ENCODE measurements at regions not wholly inside any gene's neighbourhood (a gene's known extent, or its start where the extent isn't known, plus 50 kb on each side); places are given as distances from the start of the nearest gene placed in this dataset.
"Not testable (repeated sequence)": the region's sequence is repeated elsewhere in the genome, so short reads cannot be mapped to it uniquely, and the experiment has no call there.

DNA sequence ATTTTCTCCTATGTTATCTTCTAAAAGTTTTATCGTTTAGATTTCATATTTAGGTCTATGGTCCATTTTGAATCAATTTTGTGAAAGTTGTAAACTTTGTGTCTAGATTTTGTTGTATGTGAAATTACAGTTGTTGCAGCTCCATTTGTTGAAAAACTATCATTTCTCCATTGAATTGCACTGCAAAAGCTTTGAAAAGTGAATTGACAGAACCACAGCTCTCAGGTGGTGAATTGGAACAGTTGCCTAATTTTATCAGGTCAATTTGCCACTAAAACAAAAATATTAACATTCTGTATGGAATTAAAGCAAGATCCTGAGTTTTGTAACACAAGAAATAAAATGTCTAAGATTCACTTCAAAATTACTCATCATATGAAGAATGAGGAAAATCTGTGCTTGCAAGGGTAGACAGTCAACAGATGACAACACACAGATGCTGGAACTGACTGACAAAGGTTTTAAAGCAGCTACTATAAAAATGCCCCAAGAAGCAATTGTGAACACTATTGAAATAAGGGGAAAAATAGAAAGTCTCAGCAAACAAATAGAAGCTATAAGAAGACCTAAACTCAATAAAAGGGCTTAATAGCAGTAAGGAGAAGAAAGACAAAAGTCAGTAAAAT, 346.7 kb downstream of the PAX1 start:
- no peak for DNase-seq

DNA sequence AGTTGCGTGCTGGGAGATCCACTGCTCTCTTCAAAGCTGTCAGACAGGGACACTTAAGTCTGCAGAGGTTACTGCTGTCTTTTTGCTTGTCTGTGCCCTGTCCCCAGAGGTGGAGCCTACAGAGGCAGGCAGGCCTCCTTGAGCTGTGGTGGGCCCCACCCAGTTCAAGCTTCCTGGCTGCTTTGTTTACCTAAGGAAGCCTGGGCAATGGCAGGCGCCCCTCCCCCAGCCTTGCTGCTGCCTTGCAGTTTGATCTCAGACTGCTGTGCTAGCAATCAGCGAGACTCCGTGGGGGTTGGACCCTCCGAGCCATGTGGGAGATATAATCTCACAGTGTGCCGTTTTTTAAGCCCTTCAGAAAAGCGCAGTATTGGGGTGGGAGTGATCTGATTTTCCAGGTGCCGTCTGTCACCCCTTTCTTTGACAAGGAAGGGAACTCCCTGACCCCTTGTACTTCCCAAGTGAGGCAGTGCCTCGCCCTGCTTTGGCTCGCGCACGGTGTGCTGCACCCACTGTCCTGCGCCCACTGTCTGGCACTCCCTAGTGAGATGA, 340.6 kb downstream of the PAX1 start:
- DNase-seq: not testable (repeated sequence)

GRCh38 chr20:22027423-22027822, 322.0 kb downstream of the PAX1 start:
- DNase-seq: no peak

- no peak for DNase-seq
These were observed 314.7 kb downstream of the PAX1 start for GRCh38 chr20:22020201-22020600.

GRCh38 chr20:22008456-22008855, 303.0 kb downstream of the PAX1 start:
- no peak for DNase-seq

DNA sequence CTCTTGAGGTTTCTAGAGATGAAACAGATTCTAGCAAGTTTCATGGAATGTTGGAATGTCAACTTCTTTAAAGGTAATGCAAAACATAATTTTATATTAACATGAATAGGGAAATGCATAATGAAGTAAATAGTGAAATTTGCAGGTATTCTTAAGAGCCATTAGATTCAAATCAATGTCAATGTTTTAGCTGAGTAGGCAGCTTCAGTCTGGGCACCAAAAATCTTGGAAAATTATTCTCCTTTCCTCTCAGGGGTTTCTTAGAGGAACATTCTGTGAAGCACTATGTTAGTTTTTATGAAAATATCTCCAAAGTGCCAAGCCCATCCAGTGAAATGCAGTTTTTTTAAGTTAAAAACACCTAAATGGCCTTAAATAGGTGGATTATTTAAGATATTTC, 300.8 kb downstream of the PAX1 start:
- no peak for DNase-seq

GRCh38 chr20:22005535-22005934, 300.1 kb downstream of the PAX1 start:
- DNase-seq: no peak

DNA sequence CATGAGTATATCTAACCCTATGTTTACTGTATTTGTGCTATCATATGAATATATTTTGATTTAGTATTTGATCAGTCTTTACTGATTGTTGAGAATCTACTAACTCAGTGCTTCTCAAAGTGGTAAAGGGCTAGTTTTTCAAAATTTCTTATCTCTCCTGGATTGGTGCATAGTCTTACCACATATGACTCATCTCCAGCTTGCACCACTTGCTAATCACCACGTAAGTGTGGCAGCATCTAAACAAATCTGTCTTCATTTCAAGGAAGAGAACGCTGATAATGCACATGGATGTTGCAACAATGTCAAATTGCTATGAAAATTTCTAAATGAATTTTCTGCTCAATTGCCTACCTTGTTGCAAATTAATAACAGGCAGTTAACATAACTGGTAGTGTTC, 299.5 kb downstream of the PAX1 start:
- DNase-seq: no peak

GRCh38 chr20:22003680-22004079, 298.2 kb downstream of the PAX1 start:
- no peak for DNase-seq

DNA sequence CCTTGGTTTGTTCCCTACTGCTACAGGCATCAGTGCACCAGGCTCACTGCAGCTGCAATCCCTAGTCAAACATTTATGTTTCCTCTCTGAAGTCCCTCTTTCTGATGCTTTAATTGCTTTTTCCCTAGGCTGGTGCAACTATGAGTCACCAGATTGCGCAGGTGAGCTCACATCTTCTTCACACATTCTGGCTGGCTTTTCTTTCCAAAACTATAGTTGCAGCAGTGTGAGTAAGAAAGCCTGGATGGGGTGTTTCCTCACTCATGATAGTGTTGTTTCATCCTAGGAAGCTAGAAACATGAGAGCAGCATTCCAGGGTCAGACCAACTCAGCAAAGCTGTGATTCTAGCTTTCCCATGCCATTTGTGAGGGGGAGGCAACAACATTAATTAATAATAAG, 296.4 kb downstream of the PAX1 start:
- DNase-seq: no peak

- DNase-seq: no peak
These were observed 290.0 kb downstream of the PAX1 start for GRCh38 chr20:21995461-21995860.

- no peak for DNase-seq
These were observed 288.7 kb downstream of the PAX1 start for GRCh38 chr20:21994203-21994602.

GRCh38 chr20:21982559-21982958, 277.1 kb downstream of the PAX1 start:
- DNase-seq: no peak

- DNase-seq: no peak
These were observed 276.3 kb downstream of the PAX1 start for GRCh38 chr20:21981597-21982344.

GRCh38 chr20:21981179-21981578, 275.7 kb downstream of the PAX1 start:
- DNase-seq: no peak

DNA sequence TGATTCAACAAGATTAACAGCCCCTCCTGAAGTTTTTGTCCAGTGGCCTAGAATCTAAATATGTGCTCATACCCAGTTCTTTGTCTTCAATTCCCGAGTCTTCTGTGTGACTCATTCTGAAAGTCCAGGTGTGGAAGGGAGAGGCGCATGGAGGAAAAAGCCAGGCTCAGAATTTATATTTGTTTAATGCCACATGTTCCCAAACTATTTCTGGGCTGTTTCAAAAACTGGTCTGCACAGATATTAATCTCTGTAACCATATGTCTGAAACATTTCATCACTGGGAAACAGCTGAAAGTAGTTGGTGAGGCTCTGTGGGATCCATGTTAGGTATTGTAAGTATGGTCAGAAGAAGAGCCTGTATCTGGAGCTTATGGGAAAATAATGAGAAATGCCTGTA, 266.0 kb downstream of the PAX1 start:
- no peak for DNase-seq

- no peak for DNase-seq
These were observed 263.0 kb downstream of the PAX1 start for GRCh38 chr20:21968486-21968885.

DNA sequence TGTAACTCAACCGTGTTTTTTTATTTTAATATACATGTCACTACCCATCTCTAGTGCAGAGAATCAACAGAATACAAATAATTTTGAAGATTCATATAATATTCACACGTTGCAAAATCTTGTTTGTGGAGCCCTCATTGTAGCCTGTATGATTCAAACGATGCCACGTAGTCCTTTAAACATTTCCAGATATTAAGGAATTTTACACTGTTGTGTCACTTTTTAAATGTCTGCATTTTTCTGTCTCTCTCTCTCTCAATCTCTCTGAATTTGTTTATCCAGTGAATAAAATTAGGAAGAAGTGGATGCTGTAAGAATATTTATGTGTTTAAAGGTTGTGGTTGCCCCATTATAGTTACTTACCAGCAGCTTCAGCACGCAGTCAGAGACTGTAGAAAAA, 262.0 kb downstream of the PAX1 start:
- DNase-seq: no peak

GRCh38 chr20:21956591-21956990, 251.1 kb downstream of the PAX1 start:
- no peak for DNase-seq

- no peak for DNase-seq
These were observed 241.9 kb downstream of the PAX1 start for GRCh38 chr20:21947406-21947805.

DNA sequence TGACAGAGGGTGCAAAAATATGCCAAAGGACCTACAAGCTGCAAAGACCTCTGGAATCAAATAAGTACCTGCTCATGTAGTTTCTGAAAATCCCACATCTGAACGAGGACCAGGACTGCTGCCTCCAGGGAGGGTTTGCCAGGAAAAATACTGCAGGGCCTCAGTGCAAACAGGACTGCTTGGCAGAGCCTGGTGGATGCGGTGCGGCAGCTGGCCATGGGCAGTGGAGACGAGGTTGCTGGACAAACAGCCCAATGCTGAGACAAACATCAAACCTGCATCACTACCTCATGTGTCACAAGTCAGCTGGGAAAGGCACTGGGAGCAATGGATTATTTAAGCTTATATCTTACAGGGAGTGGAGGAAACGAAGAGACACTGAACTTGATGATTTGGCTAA, 238.8 kb downstream of the PAX1 start:
- no peak for DNase-seq

DNA sequence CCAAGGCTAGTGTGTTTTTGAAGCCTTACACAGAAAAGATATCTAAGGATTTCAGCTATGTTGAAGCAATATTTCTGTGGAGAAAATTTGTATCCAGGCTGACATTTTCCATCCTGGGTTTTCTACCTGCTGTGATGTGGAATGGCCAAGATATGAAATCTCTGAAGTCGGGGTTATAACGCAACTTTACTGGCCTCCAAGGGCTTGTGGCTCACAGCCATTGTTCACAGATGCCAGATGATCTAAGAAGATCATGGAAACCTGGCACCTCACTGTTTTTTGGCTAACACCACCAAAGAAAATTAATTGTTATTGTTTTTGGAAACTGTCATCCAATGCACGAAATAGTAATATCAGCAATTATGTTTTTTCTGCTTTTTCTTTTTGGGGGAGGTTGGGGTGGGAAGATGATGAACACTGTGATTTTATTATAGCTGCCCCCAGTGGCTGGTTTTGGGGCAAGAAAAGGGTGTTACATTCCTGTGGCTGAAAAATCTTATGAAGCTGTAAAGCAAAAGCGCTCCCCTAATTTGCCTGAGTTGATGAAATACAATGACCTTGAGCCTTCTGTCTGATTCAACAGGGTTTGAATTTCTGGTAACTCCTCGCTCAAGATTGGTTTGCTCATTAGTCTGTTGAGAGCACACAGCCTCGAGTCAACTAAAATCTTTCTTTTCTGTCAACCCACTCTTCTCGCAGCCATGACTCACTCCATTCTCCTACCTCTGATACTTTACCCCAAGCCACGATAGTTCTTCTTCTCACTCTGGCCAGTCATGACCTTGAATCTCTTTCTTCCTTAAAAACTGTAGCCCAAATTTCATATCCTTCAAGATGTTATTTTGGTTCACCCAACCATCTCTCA, 236.7 kb downstream of the PAX1 start:
- DNase-seq: no peak

DNA sequence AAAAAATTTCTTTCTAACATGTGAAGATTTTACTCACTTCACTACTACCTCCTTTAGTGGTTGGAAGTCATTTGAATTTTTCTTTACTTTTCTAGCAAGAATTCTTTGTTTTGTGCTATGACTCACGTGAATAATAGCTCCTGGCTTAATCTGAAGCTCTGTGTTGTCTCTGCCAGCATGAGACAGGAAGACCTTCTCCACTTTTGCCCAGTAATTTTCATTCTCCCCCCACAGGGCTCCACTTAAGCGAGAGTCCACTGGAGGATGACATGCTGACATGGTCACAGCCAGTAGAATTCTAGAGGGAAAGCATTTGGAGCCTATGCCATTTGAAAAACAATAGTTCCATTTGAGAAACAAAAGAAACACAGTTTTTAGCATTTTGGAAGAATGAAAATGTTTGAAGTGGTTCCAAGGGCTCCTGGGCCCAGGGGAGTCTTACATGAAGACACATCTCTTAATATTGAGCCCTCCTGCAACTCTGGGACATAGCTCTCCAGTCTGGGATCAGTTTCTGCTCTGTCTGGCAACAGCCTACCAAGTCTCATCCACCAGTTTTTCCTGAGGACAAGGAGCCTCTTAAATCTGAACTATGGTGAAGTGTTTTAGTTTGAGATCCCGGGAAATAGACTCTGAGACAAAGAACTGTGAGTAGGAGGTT, 231.4 kb downstream of the PAX1 start:
- no peak for DNase-seq

All from activated naive CD4-positive, alpha-beta T cell treated with Interleukin-2 at 50 U/mL for 16 hours (primary cell).